SU-DHL-6 (cell line): ENCODE measurements at regions not wholly inside any gene's neighbourhood (a gene's known extent, or its start where the extent isn't known, plus 50 kb on each side); places are given as distances from the start of the nearest gene placed in this dataset.

ENCODE experiments used
- H2AFZ ChIP-seq: fragments of 200-600 bp; sonication (generic); 2 replicates; pipeline ENCODE4 v1.6.1; 2014; ENCODE audit warnings: low read depth, mild to moderate bottlenecking, moderate library complexity, mixed read lengths, antibody characterized with exemption, low read length; ENCODE audit not compliant: severe bottlenecking
- H3F3A ChIP-seq: fragments of 200-600 bp; shearing (Covaris generic); 2 replicates; pipeline ENCODE4 v1.6.0; 2016; ENCODE audit warnings: antibody characterized with exemption, mild to moderate bottlenecking; ENCODE audit not compliant: insufficient read depth
- H3K27ac ChIP-seq: fragments of 200-600 bp; sonication (generic); 2 replicates; pipeline ENCODE4 v1.5.1; 2016; ENCODE audit warnings: low read depth, mild to moderate bottlenecking, low read length, moderate library complexity, mixed read lengths
- H3K27me3 ChIP-seq: fragments of 200-600 bp; sonication (generic), shearing (Covaris generic); 2 replicates; pipeline ENCODE4 v1.6.0; 2014; ENCODE audit warnings: mild to moderate bottlenecking, low read length
- H3K36me3 ChIP-seq: fragments of 200-600 bp; sonication (generic); 2 replicates; pipeline ENCODE4 v1.6.1; 2014; ENCODE audit warnings: mild to moderate bottlenecking, low read length, mixed read lengths
- H3K4me2 ChIP-seq: fragments of 300-600, 200-600 bp; shearing (Covaris generic), sonication (generic); 2 replicates; pipeline ENCODE4 v1.6.0; 2014; ENCODE audit warnings: low read length, low read depth, mild to moderate bottlenecking; ENCODE audit not compliant: poor library complexity, severe bottlenecking
- H3K4me3 ChIP-seq: fragments of 200-600 bp; sonication (generic); 2 replicates; pipeline ENCODE4 v1.5.1; 2014; ENCODE audit warnings: antibody characterized with exemption, low read length, mild to moderate bottlenecking, mixed read lengths; ENCODE audit not compliant: insufficient read depth, poor library complexity, severe bottlenecking
- H3K79me2 ChIP-seq: fragments of 200-600 bp; sonication (generic); 2 replicates; pipeline ENCODE4 v1.6.1; 2014; ENCODE audit warnings: mild to moderate bottlenecking, low read length, moderate library complexity; ENCODE audit not compliant: insufficient read depth
- H3K9ac ChIP-seq: fragments of 200-600 bp; sonication (generic); 2 replicates; pipeline ENCODE4 v1.7.0; 2014; ENCODE audit warnings: mild to moderate bottlenecking, low read length
- H3K9me2 ChIP-seq: fragments of 200-600 bp; sonication (generic); replicated peaks from 2 replicates; pipeline ENCODE4 v1.6.1; 2014; ENCODE audit warnings: low read length; ENCODE audit not compliant: insufficient read depth
- H3K9me3 ChIP-seq: fragments of 200-600 bp; sonication (generic); 2 replicates; pipeline ENCODE4 v1.6.1; 2014; ENCODE audit warnings: low read length, mixed read lengths; ENCODE audit not compliant: insufficient read depth
- H4K20me1 ChIP-seq: fragments of 200-600 bp; sonication (generic); 2 replicates; pipeline ENCODE4 v1.6.1; 2014; ENCODE audit warnings: low read depth, mild to moderate bottlenecking, antibody characterized with exemption, low read length, moderate library complexity, mixed read lengths
- CTCF ChIP-seq: fragments of 200-600 bp; sonication (generic); IDR thresholded peaks from one replicate; pipeline ENCODE4 v1.5.1; 2017; ENCODE audit warnings: antibody characterized with exemption, mild to moderate bottlenecking, low read length, moderate library complexity; ENCODE audit not compliant: insufficient read depth, poor library complexity, severe bottlenecking
- EZH2phosphoT487 ChIP-seq: fragments of 200-600 bp; sonication (generic), shearing (Covaris generic); conservative IDR thresholded peaks from 2 replicates; pipeline ENCODE4 v1.6.1; 2018; ENCODE audit warnings: mild to moderate bottlenecking, antibody characterized with exemption, low read length, moderate library complexity, mixed read lengths

GRCh38 chr13:73428706-73429105 is 369.9 kb downstream of the KLF5 start:
- Histone ChIP-seq H3K4me3 (no peak overlapping the region), H3K27me3 (no peaks in the 10 kb centered on the region)
- TF ChIP-seq EZH2phosphoT487, result no peak
- TF ChIP-seq CTCF, result no peak

DNA sequence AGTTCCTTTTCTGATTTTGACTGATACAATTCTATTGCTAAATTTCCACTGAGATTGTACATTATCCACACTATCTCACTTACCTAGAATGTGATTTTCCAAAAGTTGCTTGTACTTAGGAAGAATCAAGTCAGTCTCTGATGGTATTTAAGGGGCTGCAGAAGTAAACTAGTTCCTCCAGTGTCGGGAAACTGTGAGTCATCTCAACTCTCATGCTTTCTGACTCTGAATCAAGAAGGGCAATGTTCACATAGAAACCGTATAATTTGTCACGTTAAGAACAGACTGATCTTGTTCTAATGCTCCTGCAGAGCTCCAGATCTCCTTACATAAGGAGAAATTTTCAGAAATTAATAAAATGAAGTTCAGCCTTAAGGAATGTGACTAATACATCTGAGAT is 369.3 kb downstream of the KLF5 start:
- no peak overlapping the region for H3K27ac ChIP-seq
- H3K4me2 ChIP-seq, result no peak overlapping the region
- H3K79me2 ChIP-seq, result no peaks in the 10 kb centered on the region
- no peaks in the 10 kb centered on the region for H3F3A ChIP-seq
- H3K36me3 ChIP-seq, result no peaks in the 10 kb centered on the region
- H3K27me3 ChIP-seq, result no peaks in the 10 kb centered on the region; the same call in 1 of the 2 replicates
- no peaks in the 10 kb centered on the region for H3K9me3 ChIP-seq
- H3K4me3 ChIP-seq, result no peak overlapping the region
- H2AFZ ChIP-seq, result no peak overlapping the region
- H4K20me1 ChIP-seq, result no peaks in the 10 kb centered on the region
- no peaks in the 10 kb centered on the region for H3K9me2 ChIP-seq
- H3K9ac ChIP-seq, result no peak overlapping the region
- TF ChIP-seq EZH2phosphoT487 (no peak), CTCF (no peak)

More at GRCh38 chr13:73428706-73429105, 369.9 kb downstream of the KLF5 start:
- no peak overlapping the region for H3K27ac ChIP-seq
- H3K9me2 ChIP-seq, result no peaks in the 10 kb centered on the region
- no peaks in the 10 kb centered on the region for H4K20me1 ChIP-seq
- no peaks in the 10 kb centered on the region for H3F3A ChIP-seq
- no peaks in the 10 kb centered on the region for H3K9me3 ChIP-seq
- H3K4me2 ChIP-seq, result no peak overlapping the region
- no peaks in the 10 kb centered on the region for H3K79me2 ChIP-seq
- H3K36me3 ChIP-seq, result no peaks in the 10 kb centered on the region
- H2AFZ ChIP-seq, result no peak overlapping the region
- H3K9ac ChIP-seq, result no peak overlapping the region

DNA sequence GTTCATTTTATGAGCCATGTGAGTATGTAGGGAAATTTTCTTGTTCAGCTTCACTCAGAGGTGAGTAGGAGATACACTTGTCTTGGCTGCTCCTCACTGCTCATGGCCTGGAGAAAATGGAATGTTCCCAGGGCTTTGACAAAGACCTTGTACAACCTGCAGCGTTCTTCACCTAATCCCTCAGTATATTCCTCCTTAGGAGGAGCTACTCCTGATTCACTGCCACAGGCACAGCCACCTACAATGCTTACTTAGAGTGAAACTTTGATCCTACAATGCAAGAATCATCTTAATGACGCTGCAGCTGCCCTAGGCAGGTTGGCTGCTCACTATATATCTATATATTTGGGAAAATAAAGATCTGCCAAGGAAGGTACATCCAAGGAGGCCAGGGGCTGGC is 364.2 kb downstream of the KLF5 start:
- Histone ChIP-seq H3K4me3 (no peak overlapping the region), H3K4me2 (no peak overlapping the region), H3K9me3 (no peaks in the 10 kb centered on the region), H2AFZ (no peak overlapping the region), H3K27ac (no peak overlapping the region), H4K20me1 (no peaks in the 10 kb centered on the region), H3K9me2 (no peaks in the 10 kb centered on the region), H3K79me2 (no peaks in the 10 kb centered on the region), H3F3A (no peaks in the 10 kb centered on the region), H3K9ac (no peak overlapping the region), H3K27me3 (no peaks in the 10 kb centered on the region; the same call in 1 of the 2 replicates), H3K36me3 (no peaks in the 10 kb centered on the region)
- TF ChIP-seq EZH2phosphoT487 (no peak), CTCF (no peak)
